HEK293 (cell line): ENCODE measurements at regions not wholly inside any gene's neighbourhood (a gene's known extent, or its start where the extent isn't known, plus 50 kb on each side); places are given as distances from the start of the nearest gene placed in this dataset.

Experiments
- CTCF ChIA-PET: fragments of 350-600 bp; formaldehyde crosslinking; extraction: SDS; loops from one replicate; lab custom pipeline; 2021; ENCODE audit warnings: antibody characterized with exemption; lab: Yijun Ruan, JAX
- POLR2A ChIA-PET: fragments of 300-600 bp; formaldehyde crosslinking; extraction: SDS; loops from one replicate; lab custom pipeline; 2020; ENCODE audit warnings: antibody characterized with exemption, inconsistent platforms; lab: Yijun Ruan, JAX
- H3K27ac ChIP-seq: fragments of 200-500 bp; sonication (Bioruptor generic); 2 replicates; pipeline ENCODE4 v1.5.1; 2014; ENCODE audit warnings: low read depth, low read length, control low read depth, inconsistent platforms; ENCODE audit errors: extremely low read depth
- H3K36me3 ChIP-seq, 2 experiments: fragments of 200-500 bp in 1 of 2; sonication (Bioruptor generic) in 1 of 2; 1 replicate in 1 of 2; 2 replicates in 1 of 2; pipeline ENCODE4 v1.5.1; 2014 to 2017; ENCODE audit warnings: inconsistent platforms in 2 of 2, low read length in 2 of 2; ENCODE audit not compliant: control insufficient read depth in 2 of 2, insufficient read depth in 1 of 2
- H3K4me1 ChIP-seq: fragments of 200-500 bp; sonication (Bioruptor generic); 2 replicates; pipeline ENCODE4 v1.5.1; 2014; ENCODE audit warnings: mild to moderate bottlenecking, low read length, inconsistent platforms; ENCODE audit not compliant: control insufficient read depth, insufficient read depth
- H3K4me3 ChIP-seq: 2 replicates; pipeline ENCODE4 v1.5.1; 2011; ENCODE audit warnings: low read depth, mild to moderate bottlenecking, control low read depth, low read length, moderate library complexity
- H3K9me3 ChIP-seq: fragments of 200-500 bp; sonication (Bioruptor generic); 2 replicates; pipeline ENCODE4 v1.5.1; 2014; ENCODE audit warnings: low read depth, low read length, inconsistent platforms; ENCODE audit not compliant: control insufficient read depth, insufficient read depth
- ATF2 ChIP-seq: fragments of 450-650 bp; formaldehyde crosslinking; IDR thresholded peaks from 2 replicates; pipeline ENCODE4 v1.5.1; 2016; ENCODE audit warnings: missing biosample characterization, missing genetic modification characterization, low read depth
- KLF9 ChIP-seq: fragments of 450-650 bp; formaldehyde crosslinking; IDR thresholded peaks from 2 replicates; pipeline ENCODE4 v1.5.1; 2016; ENCODE audit warnings: missing biosample characterization, missing genetic modification characterization, low read depth
- PRDM6 ChIP-seq: fragments of 450-650 bp; formaldehyde crosslinking; IDR thresholded peaks from 2 replicates; pipeline ENCODE4 v1.5.1; 2017; ENCODE audit warnings: missing biosample characterization, missing genetic modification characterization
- SP2 ChIP-seq: fragments of 450-650 bp; formaldehyde crosslinking; IDR thresholded peaks from 2 replicates; pipeline ENCODE4 v1.5.1; 2016; ENCODE audit warnings: missing biosample characterization, missing genetic modification characterization
- ZNF121 ChIP-seq: fragments of 450-650 bp; formaldehyde crosslinking; IDR thresholded peaks from 2 replicates; pipeline ENCODE4 v1.5.1; 2016; ENCODE audit warnings: missing biosample characterization, missing genetic modification characterization
- ZNF23 ChIP-seq: fragments of 450-650 bp; formaldehyde crosslinking; IDR thresholded peaks from 2 replicates; pipeline ENCODE4 v1.5.1; 2016; ENCODE audit warnings: missing biosample characterization, missing genetic modification characterization, borderline replicate concordance
- ZNF280D ChIP-seq: fragments of 450-650 bp; formaldehyde crosslinking; IDR thresholded peaks from 2 replicates; pipeline ENCODE4 v1.5.1; 2016; ENCODE audit warnings: missing biosample characterization, missing genetic modification characterization
- ZNF423 ChIP-seq: fragments of 450-650 bp; formaldehyde crosslinking; IDR thresholded peaks from 2 replicates; pipeline ENCODE4 v1.5.1; 2016; ENCODE audit warnings: missing biosample characterization, missing genetic modification characterization
- ZNF571 ChIP-seq: fragments of 450-650 bp; formaldehyde crosslinking; IDR thresholded peaks from 2 replicates; pipeline ENCODE4 v1.5.0; 2017; ENCODE audit warnings: missing biosample characterization, missing genetic modification characterization

- POLR2A ChIA-PET = no interaction called here
- TF ChIP-seq ZNF423 (tag by site-specific recombination) (no peak), ZNF571 (tag by site-specific recombination) (no peak)
- no peaks in the 10 kb centered on the region for H3K9me3 ChIP-seq
- no peak overlapping the region for H3K27ac ChIP-seq
- no peak overlapping the region for H3K4me3 ChIP-seq
- no peaks in the 10 kb centered on the region for H3K4me1 ChIP-seq
- H3K36me3 ChIP-seq = no peaks in the 10 kb centered on the region
- CTCF ChIA-PET = no interaction called here
These were observed 157.8 kb upstream of the TMEM161B start for GRCh38 chr5:88426441-88426840.

GRCh38 chr5:88425124-88425523 is 156.5 kb upstream of the TMEM161B start:
- no peak overlapping the region for H3K4me3 ChIP-seq
- no peak overlapping the region for H3K27ac ChIP-seq
- no peaks in the 10 kb centered on the region for H3K4me1 ChIP-seq
- ChIA-PET CTCF (no interaction called here), POLR2A (no interaction called here)
- TF ChIP-seq ZNF280D (tag by site-specific recombination) (no peak), ATF2 (peak; percentile 66)
- H3K36me3 ChIP-seq = no peaks in the 10 kb centered on the region
- no peaks in the 10 kb centered on the region for H3K9me3 ChIP-seq

GRCh38 chr5:88419931-88420330 is 151.3 kb upstream of the TMEM161B start:
- Histone ChIP-seq H3K4me1 (no peaks in the 10 kb centered on the region), H3K36me3 (no peaks in the 10 kb centered on the region), H3K9me3 (no peaks in the 10 kb centered on the region), H3K27ac (no peak overlapping the region), H3K4me3 (no peak overlapping the region)
- ChIA-PET CTCF (no interaction called here), POLR2A (no interaction called here)
- no peak for TF ChIP-seq ZNF23 (tag by site-specific recombination)

- H3K9me3 ChIP-seq = no peaks in the 10 kb centered on the region
- no peak overlapping the region for H3K4me3 ChIP-seq
- CTCF ChIA-PET = interaction anchor here (0.6 kb wide), 1 partner anchor 278 kb away, joined by 4 read pairs; no protein-coding TSS in a partner anchor
- no peaks in the 10 kb centered on the region for H3K36me3 ChIP-seq
- POLR2A ChIA-PET = no interaction called here
- no peaks in the 10 kb centered on the region for H3K4me1 ChIP-seq
- TF ChIP-seq KLF9 (tag by site-specific recombination) (no peak), ZNF121 (tag by site-specific recombination) (0 out of 2 replicates have a peak, but pooled peaks have one; percentile 16)
- H3K27ac ChIP-seq = no peak overlapping the region
These were observed 138.7 kb upstream of the TMEM161B start for GRCh38 chr5:88407341-88407740.

GRCh38 chr5:88405783-88406182 is 137.1 kb upstream of the TMEM161B start:
- Histone ChIP-seq H3K4me3 (no peak overlapping the region), H3K36me3 (no peaks in the 10 kb centered on the region), H3K4me1 (no peaks in the 10 kb centered on the region), H3K9me3 (no peaks in the 10 kb centered on the region), H3K27ac (no peak overlapping the region)
- ChIA-PET CTCF (no interaction called here), POLR2A (no interaction called here)
- TF ChIP-seq SP2 (tag by site-specific recombination) (no peak), PRDM6 (no peak)
